ENCODE measurements at regions not wholly inside any gene's neighbourhood (a gene's known extent, or its start where the extent isn't known, plus 50 kb on each side); places are given as distances from the start of the nearest gene placed in this dataset.
A peak's percentile ranks its signal among the peaks of the same experiment; 100 is the strongest.

GRCh38 chr6:90388395-90388794, 91.8 kb upstream of the BACH2 start:
- no peak for TF ChIP-seq CTCF (conservative IDR thresholded peaks at IDR 0.05; ENCODE audit: control insufficient read depth, insufficient read depth, low read depth, low read length)
- H3K4me3 ChIP-seq (ENCODE audit: control insufficient read depth, low read depth, low read length) = no peak overlapping the region
- DNase-seq (ENCODE audit: low read depth) = no peak

- no peak overlapping the region for H3K4me3 ChIP-seq (ENCODE audit: control insufficient read depth, low read depth, low read length)
- no peak for TF ChIP-seq CTCF (conservative IDR thresholded peaks at IDR 0.05; ENCODE audit: control insufficient read depth, insufficient read depth, low read depth, low read length)
- DNase-seq (ENCODE audit: low read depth) = no peak
Observed at GRCh38 chr6:90387826-90388225, 91.2 kb upstream of the BACH2 start.

- no peak for DNase-seq (ENCODE audit: low read depth)
- TF ChIP-seq CTCF (conservative IDR thresholded peaks at IDR 0.05; ENCODE audit: control insufficient read depth, insufficient read depth, low read depth, low read length) = no peak
- no peak overlapping the region for H3K4me3 ChIP-seq (ENCODE audit: control insufficient read depth, low read depth, low read length)
Observed at GRCh38 chr6:90387383-90387775, 90.7 kb upstream of the BACH2 start.

- H3K4me3 ChIP-seq (ENCODE audit: control insufficient read depth, low read depth, low read length) = no peak overlapping the region
- TF ChIP-seq CTCF (conservative IDR thresholded peaks at IDR 0.05; ENCODE audit: control insufficient read depth, insufficient read depth, low read depth, low read length) = no peak
- DNase-seq (ENCODE audit: low read depth) = no peak
Observed at GRCh38 chr6:90386399-90387382, 90.0 kb upstream of the BACH2 start.

GRCh38 chr6:90385759-90386313, 89.2 kb upstream of the BACH2 start:
- no peak for TF ChIP-seq CTCF (conservative IDR thresholded peaks at IDR 0.05; ENCODE audit: control insufficient read depth, insufficient read depth, low read depth, low read length)
- H3K4me3 ChIP-seq (ENCODE audit: control insufficient read depth, low read depth, low read length) = no peak overlapping the region
- peak; percentile 30 for DNase-seq (ENCODE audit: low read depth)

- no peak for DNase-seq (ENCODE audit: low read depth)
- H3K4me3 ChIP-seq (ENCODE audit: control insufficient read depth, low read depth, low read length) = no peak overlapping the region
- TF ChIP-seq CTCF (conservative IDR thresholded peaks at IDR 0.05; ENCODE audit: control insufficient read depth, insufficient read depth, low read depth, low read length) = no peak
Observed at GRCh38 chr6:90384720-90385119, 88.1 kb upstream of the BACH2 start.
